ENCODE measurements at regions not wholly inside any gene's neighbourhood (a gene's known extent, or its start where the extent isn't known, plus 50 kb on each side); places are given as distances from the start of the nearest gene placed in this dataset.

DNA sequence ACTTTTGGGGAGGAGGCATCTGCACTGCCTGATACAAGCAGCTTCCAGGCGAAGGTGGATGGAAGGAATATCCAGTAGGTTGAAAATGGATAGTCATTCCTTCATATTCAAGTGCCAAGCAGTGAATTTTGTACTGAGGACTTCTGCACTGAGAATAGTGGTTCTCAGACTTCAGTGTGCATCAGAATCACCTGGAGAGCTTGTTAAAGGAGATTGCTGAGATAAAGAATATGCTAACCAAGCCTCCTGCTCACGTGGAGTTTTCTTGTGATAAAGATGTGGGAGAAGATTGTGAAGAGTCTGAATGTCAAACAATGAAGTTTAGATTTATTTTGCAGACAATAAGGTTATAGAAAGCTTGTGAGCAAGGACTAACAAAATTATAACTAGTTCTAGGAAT is 97.8 kb downstream of the HFE start (continued):
- TF ChIP-seq, protein P1, sequence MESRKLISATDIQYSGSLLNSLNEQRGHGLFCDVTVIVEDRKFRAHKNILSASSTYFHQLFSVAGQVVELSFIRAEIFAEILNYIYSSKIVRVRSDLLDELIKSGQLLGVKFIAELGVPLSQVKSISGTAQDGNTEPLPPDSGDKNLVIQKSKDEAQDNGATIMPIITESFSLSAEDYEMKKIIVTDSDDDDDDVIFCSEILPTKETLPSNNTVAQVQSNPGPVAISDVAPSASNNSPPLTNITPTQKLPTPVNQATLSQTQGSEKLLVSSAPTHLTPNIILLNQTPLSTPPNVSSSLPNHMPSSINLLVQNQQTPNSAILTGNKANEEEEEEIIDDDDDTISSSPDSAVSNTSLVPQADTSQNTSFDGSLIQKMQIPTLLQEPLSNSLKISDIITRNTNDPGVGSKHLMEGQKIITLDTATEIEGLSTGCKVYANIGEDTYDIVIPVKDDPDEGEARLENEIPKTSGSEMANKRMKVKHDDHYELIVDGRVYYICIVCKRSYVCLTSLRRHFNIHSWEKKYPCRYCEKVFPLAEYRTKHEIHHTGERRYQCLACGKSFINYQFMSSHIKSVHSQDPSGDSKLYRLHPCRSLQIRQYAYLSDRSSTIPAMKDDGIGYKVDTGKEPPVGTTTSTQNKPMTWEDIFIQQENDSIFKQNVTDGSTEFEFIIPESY (IDR thresholded peaks at IDR 0.05): no peak
- TF ChIP-seq FOXA2 (IDR thresholded peaks at IDR 0.05): no peak
- TF ChIP-seq TAF1 (conservative IDR thresholded peaks at IDR 0.05): no peak
- TF ChIP-seq NR2F2 (IDR thresholded peaks at IDR 0.05): no peak
- TF ChIP-seq GABPA (IDR thresholded peaks at IDR 0.05 in 1 of 2, conservative IDR thresholded peaks at IDR 0.05 in 1 of 2): no peak
- no peak for TF ChIP-seq YY1 (IDR thresholded peaks at IDR 0.05)
- TF ChIP-seq FOXA1 (IDR thresholded peaks at IDR 0.05): no peak
- no peak for TF ChIP-seq RAD21 (IDR thresholded peaks at IDR 0.05)
- TF ChIP-seq HNF4G (IDR thresholded peaks at IDR 0.05): no peak

DNA sequence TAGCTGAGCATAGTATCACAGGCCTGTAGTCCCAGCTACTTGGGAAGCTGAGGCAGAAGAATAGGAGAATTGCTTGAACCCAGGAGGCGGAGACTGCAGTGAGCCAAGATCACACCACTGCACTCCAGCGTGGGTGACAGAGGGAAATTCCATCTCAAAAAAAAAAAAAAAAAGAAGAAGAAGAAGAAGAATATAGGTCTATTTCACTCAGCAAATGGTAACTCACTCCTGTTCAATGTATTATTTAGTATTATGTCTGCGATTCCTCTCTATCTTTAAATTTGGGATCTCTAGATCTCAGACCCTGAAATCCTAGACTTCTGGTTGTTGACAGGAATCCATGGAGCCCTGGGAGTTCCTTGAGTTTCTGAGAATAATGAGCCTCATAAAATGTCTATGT is 98.6 kb downstream of the HFE start:
- Histone ChIP-seq H3K27me3 (ENCODE audit: control insufficient read depth in 4 of 4, insufficient read depth in 4 of 4, low read length in 3 of 4) (no peaks in the 10 kb centered on the region), H3K27ac (ENCODE audit: low read depth in 1 of 2, low read length in 2 of 2) (no peak overlapping the region), H3K4me3 (ENCODE audit: low read depth in 1 of 3, low read length in 3 of 3) (no peak overlapping the region), H3K9me3 (ENCODE audit: control insufficient read depth in 4 of 4, low read length in 3 of 4) (no peaks in the 10 kb centered on the region), H3K9ac (ENCODE audit: low read depth in 1 of 2, low read length in 2 of 2) (no peak overlapping the region), H3K4me1 (ENCODE audit: control insufficient read depth in 4 of 4, insufficient read depth in 4 of 4, low read length in 3 of 4) (peaks cover 0 to 25% (median 13%) of the 10 kb centered on the region in 4 donors), H3K36me3 (ENCODE audit: control insufficient read depth in 4 of 4, insufficient read depth in 3 of 4, low read depth in 1 of 4, low read length in 3 of 4) (no peaks in the 10 kb centered on the region)
- no peak for DNase-seq (ENCODE audit: low spot score)
- WGBS: 91% methylated on average over 3 of the region's 3 CpGs
- TF ChIP-seq, protein P2, sequence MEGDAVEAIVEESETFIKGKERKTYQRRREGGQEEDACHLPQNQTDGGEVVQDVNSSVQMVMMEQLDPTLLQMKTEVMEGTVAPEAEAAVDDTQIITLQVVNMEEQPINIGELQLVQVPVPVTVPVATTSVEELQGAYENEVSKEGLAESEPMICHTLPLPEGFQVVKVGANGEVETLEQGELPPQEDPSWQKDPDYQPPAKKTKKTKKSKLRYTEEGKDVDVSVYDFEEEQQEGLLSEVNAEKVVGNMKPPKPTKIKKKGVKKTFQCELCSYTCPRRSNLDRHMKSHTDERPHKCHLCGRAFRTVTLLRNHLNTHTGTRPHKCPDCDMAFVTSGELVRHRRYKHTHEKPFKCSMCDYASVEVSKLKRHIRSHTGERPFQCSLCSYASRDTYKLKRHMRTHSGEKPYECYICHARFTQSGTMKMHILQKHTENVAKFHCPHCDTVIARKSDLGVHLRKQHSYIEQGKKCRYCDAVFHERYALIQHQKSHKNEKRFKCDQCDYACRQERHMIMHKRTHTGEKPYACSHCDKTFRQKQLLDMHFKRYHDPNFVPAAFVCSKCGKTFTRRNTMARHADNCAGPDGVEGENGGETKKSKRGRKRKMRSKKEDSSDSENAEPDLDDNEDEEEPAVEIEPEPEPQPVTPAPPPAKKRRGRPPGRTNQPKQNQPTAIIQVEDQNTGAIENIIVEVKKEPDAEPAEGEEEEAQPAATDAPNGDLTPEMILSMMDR (IDR thresholded peaks at IDR 0.05; ENCODE audit: low read depth, low read length, missing input control): no peak
- no peak for TF ChIP-seq YY1 (IDR thresholded peaks at IDR 0.05)
- TF ChIP-seq, protein P1 (IDR thresholded peaks at IDR 0.05): no peak
- no peak for TF ChIP-seq JUND (IDR thresholded peaks at IDR 0.05)
- TF ChIP-seq FOXA2 (IDR thresholded peaks at IDR 0.05): no peak

DNA sequence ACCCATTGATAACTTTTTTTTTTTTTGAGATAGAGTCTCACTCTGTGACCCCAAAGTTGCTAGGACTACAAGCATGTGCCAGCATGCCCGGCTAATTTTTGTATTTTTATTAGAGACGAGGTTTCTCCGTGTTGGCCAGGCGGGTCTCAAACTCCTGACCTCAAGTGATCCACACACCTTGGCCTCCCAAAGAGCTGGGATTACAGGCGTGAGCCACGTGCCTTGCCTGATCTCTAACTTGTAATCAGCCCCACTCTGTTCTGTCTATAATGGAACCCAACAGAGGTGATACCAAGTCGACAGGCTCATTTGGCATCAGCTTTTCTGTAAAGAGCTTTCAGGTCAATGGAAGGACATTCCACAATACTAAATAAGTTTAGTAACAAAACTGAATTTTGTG is 99.4 kb downstream of the HFE start:
- Histone ChIP-seq H3K27ac (ENCODE audit: low read depth in 1 of 2, low read length in 2 of 2) (no peak overlapping the region), H3K4me3 (ENCODE audit: low read depth in 1 of 3, low read length in 3 of 3) (no peak overlapping the region), H3K4me1 (ENCODE audit: control insufficient read depth in 4 of 4, insufficient read depth in 4 of 4, low read length in 3 of 4) (peaks cover 0 to 25% (median 13%) of the 10 kb centered on the region in 4 donors), H3K9me3 (ENCODE audit: control insufficient read depth in 4 of 4, low read length in 3 of 4) (no peaks in the 10 kb centered on the region), H3K9ac (ENCODE audit: low read depth in 1 of 2, low read length in 2 of 2) (no peak overlapping the region), H3K36me3 (ENCODE audit: control insufficient read depth in 4 of 4, insufficient read depth in 3 of 4, low read depth in 1 of 4, low read length in 3 of 4) (no peaks in the 10 kb centered on the region), H3K27me3 (ENCODE audit: control insufficient read depth in 4 of 4, insufficient read depth in 4 of 4, low read length in 3 of 4) (no peaks in the 10 kb centered on the region)
- no peak for DNase-seq (ENCODE audit: low spot score)
- 96% methylated on average over 7 of the region's 7 CpGs for WGBS
- TF ChIP-seq NR2F2 (IDR thresholded peaks at IDR 0.05) (no peak), RXRA (IDR thresholded peaks at IDR 0.05) (no peak), GABPA (IDR thresholded peaks at IDR 0.05 in 1 of 2, conservative IDR thresholded peaks at IDR 0.05 in 1 of 2) (no peak), HNF4A (conservative IDR thresholded peaks at IDR 0.05) (no peak), SP1 (IDR thresholded peaks at IDR 0.05) (no peak), YY1 (IDR thresholded peaks at IDR 0.05) (no peak), FOXA1 (IDR thresholded peaks at IDR 0.05) (no peak)
- TF ChIP-seq, protein P1 (IDR thresholded peaks at IDR 0.05): no peak
- TF ChIP-seq, protein P3, sequence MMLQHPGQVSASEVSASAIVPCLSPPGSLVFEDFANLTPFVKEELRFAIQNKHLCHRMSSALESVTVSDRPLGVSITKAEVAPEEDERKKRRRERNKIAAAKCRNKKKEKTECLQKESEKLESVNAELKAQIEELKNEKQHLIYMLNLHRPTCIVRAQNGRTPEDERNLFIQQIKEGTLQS (IDR thresholded peaks at IDR 0.05): no peak
- TF ChIP-seq, protein P2 (IDR thresholded peaks at IDR 0.05; ENCODE audit: low read depth, low read length, missing input control): no peak
- TF ChIP-seq, protein P4, sequence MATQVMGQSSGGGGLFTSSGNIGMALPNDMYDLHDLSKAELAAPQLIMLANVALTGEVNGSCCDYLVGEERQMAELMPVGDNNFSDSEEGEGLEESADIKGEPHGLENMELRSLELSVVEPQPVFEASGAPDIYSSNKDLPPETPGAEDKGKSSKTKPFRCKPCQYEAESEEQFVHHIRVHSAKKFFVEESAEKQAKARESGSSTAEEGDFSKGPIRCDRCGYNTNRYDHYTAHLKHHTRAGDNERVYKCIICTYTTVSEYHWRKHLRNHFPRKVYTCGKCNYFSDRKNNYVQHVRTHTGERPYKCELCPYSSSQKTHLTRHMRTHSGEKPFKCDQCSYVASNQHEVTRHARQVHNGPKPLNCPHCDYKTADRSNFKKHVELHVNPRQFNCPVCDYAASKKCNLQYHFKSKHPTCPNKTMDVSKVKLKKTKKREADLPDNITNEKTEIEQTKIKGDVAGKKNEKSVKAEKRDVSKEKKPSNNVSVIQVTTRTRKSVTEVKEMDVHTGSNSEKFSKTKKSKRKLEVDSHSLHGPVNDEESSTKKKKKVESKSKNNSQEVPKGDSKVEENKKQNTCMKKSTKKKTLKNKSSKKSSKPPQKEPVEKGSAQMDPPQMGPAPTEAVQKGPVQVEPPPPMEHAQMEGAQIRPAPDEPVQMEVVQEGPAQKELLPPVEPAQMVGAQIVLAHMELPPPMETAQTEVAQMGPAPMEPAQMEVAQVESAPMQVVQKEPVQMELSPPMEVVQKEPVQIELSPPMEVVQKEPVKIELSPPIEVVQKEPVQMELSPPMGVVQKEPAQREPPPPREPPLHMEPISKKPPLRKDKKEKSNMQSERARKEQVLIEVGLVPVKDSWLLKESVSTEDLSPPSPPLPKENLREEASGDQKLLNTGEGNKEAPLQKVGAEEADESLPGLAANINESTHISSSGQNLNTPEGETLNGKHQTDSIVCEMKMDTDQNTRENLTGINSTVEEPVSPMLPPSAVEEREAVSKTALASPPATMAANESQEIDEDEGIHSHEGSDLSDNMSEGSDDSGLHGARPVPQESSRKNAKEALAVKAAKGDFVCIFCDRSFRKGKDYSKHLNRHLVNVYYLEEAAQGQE (IDR thresholded peaks at IDR 0.05): no peak

Measured in liver (tissue), 8 donors.